Karpas-422 (cell line): ENCODE measurements at regions not wholly inside any gene's neighbourhood (a gene's known extent, or its start where the extent isn't known, plus 50 kb on each side); places are given as distances from the start of the nearest gene placed in this dataset.

Experiments
- DNase-seq: peaks from one replicate; pipeline ENCODE4 v3.0.0-alpha.2; 2015
- H2AFZ ChIP-seq: fragments of 200-600 bp; sonication (generic); 2 replicates; pipeline ENCODE4 v1.6.1; 2014; ENCODE audit warnings: antibody characterized with exemption, low read length, mixed read lengths
- H3K27ac ChIP-seq: fragments of 200-600 bp; sonication (generic); 2 replicates; pipeline ENCODE4 v1.5.1; 2014; ENCODE audit warnings: mild to moderate bottlenecking, low read length, moderate library complexity
- H3K27me3 ChIP-seq: fragments of 200-600 bp; sonication (generic); 2 replicates; pipeline ENCODE4 v1.6.1; 2014; ENCODE audit warnings: low read length, mixed read lengths
- H3K36me3 ChIP-seq: fragments of 200-600 bp; sonication (generic); 2 replicates; pipeline ENCODE4 v1.6.1; 2014; ENCODE audit warnings: low read length, mixed read lengths; ENCODE audit not compliant: insufficient read depth
- H3K4me1 ChIP-seq: fragments of 200-600 bp; sonication (generic); 2 replicates; pipeline ENCODE4 v1.6.1; 2014; ENCODE audit warnings: mild to moderate bottlenecking, low read length, mixed read lengths
- H3K4me2 ChIP-seq: fragments of 200-600 bp; sonication (generic); 2 replicates; pipeline ENCODE4 v1.6.1; 2014; ENCODE audit warnings: low read length, low read depth, mild to moderate bottlenecking; ENCODE audit not compliant: poor library complexity, severe bottlenecking
- H3K4me3 ChIP-seq: fragments of 200-600 bp; sonication (generic); 2 replicates; pipeline ENCODE4 v1.5.1; 2014; ENCODE audit warnings: mild to moderate bottlenecking, antibody characterized with exemption, low read length, mixed read lengths
- H3K79me2 ChIP-seq: fragments of 200-600 bp; sonication (generic); 2 replicates; pipeline ENCODE4 v1.6.1; 2014; ENCODE audit warnings: mild to moderate bottlenecking, low read length, mixed read lengths
- H3K9ac ChIP-seq: fragments of 200-600 bp; sonication (generic); 2 replicates; pipeline ENCODE4 v1.6.0; 2014; ENCODE audit warnings: low read length
- H3K9me2 ChIP-seq: fragments of 200-600 bp; sonication (generic), shearing (Covaris generic); replicated peaks from 2 replicates; pipeline ENCODE4 v1.6.0; 2014; ENCODE audit warnings: mild to moderate bottlenecking, low read length, moderate library complexity; ENCODE audit not compliant: insufficient read depth
- H3K9me3 ChIP-seq: fragments of 300-700, 200-600 bp; sonication (generic); 2 replicates; pipeline ENCODE4 v1.6.1; 2014; ENCODE audit warnings: low read length, mixed read lengths
- H4K20me1 ChIP-seq: fragments of 200-600 bp; sonication (generic); 2 replicates; pipeline ENCODE4 v1.6.1; 2014; ENCODE audit warnings: mild to moderate bottlenecking, antibody characterized with exemption, low read length, low read depth; ENCODE audit not compliant: insufficient read depth

DNA sequence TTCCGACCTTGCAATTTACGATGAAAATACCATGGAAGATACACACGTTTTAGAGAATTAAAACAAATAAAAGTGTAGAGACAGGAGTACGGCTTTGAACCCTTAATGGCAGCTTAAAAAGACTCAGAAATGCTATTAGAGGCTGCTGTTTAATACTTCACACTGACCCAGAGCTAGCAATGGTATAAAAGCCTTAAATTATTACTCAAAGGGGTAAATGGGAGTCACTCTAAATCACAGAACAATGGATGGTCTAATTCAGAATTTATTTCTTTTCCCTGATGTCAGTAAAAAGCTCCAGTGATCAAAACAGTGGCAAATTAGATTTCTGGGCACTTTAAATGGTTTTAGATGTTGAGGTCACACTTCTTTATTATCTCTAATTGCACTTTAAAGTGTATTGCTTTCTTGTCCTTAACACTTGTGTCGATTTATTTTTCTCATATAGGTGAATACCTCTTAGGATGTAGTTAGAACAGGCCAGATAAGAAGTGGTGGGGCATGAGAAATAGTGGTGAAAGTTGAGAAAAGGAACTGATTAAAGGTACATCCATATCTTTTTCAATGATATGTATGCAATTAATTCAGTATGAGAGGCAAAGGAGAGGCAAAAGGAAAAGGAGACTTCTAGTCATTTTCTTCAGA, 252.4 kb upstream of the ANKRD50 start:
- Histone ChIP-seq H4K20me1 (no peaks in the 10 kb centered on the region), H3K36me3 (no peaks in the 10 kb centered on the region), H3K9me2 (no peaks in the 10 kb centered on the region), H2AFZ (no peak overlapping the region), H3K9ac (no peak overlapping the region), H3K27me3 (no peaks in the 10 kb centered on the region), H3K4me3 (no peak overlapping the region), H3K27ac (no peak overlapping the region), H3K9me3 (peaks cover 27% of the 10 kb centered on the region), H3K4me2 (no peak overlapping the region), H3K4me1 (no peaks in the 10 kb centered on the region), H3K79me2 (no peaks in the 10 kb centered on the region)
- no peak for DNase-seq

DNA sequence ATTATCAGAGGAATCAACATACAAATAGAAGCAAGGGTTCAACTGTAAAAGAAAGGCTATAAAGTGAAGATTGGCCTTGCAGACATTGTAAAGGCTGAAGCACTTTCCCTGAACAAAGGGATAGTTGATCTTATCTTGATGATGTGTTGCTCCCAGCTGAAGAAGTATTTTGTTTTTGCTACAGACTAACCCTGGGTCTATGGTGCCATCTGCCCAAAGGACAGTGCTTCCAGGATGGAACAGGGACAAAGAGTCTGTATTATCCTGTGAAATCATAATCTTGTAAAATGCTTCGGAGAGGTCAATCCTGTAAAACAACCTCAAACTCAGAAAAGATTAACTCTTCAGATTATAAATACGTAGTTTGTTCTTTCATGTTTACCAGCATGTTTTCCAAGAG, 251.7 kb upstream of the ANKRD50 start:
- peaks cover 28% of the 10 kb centered on the region for H3K9me3 ChIP-seq
- H3K4me2 ChIP-seq = no peak overlapping the region
- H3K4me1 ChIP-seq = no peaks in the 10 kb centered on the region
- no peak overlapping the region for H3K9ac ChIP-seq
- no peaks in the 10 kb centered on the region for H3K36me3 ChIP-seq
- H3K27me3 ChIP-seq = no peaks in the 10 kb centered on the region
- no peak overlapping the region for H2AFZ ChIP-seq
- H4K20me1 ChIP-seq = no peaks in the 10 kb centered on the region
- no peaks in the 10 kb centered on the region for H3K79me2 ChIP-seq
- H3K4me3 ChIP-seq = no peak overlapping the region
- H3K9me2 ChIP-seq = no peaks in the 10 kb centered on the region
- DNase-seq = no peak
- no peak overlapping the region for H3K27ac ChIP-seq

DNA sequence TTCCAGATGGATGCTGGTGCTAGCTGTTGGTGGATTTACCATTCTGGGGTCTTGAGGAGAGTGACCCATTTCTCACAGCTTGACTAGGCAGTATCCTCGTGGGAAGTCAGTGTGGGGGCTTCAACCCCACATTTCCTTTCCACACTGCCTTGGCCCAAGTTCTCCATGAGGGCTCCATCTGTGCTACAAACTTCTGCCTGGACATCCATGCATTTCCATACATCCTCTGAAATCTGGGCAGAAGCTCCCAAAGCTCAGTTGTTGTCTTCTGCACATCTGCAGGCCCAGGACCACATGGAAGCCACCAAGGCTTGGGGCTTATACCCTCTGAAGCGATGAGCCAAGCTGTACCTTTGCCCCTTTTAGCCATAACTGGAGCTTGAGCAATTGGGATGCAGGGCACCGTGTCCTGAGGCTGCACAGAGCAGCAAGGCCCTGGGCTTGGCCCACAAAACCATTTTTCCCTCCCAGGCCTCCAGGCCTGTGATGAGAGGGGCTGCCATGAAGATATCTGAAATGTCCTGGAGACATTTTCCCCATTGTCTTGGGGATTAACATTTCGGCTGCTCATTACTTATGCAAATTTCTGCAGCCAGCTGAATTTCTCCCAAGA, 248.7 kb upstream of the ANKRD50 start:
- no peaks in the 10 kb centered on the region for H3K27me3 ChIP-seq
- no peak for DNase-seq
- no peaks in the 10 kb centered on the region for H4K20me1 ChIP-seq
- no peak overlapping the region for H3K27ac ChIP-seq
- no peak overlapping the region for H3K9ac ChIP-seq
- H3K79me2 ChIP-seq = no peaks in the 10 kb centered on the region
- no peak overlapping the region for H3K4me2 ChIP-seq
- no peak overlapping the region for H2AFZ ChIP-seq
- no peak overlapping the region for H3K4me3 ChIP-seq
- H3K9me2 ChIP-seq = no peaks in the 10 kb centered on the region
- peaks cover 36% of the 10 kb centered on the region for H3K9me3 ChIP-seq
- no peaks in the 10 kb centered on the region for H3K36me3 ChIP-seq
- no peaks in the 10 kb centered on the region for H3K4me1 ChIP-seq

DNA sequence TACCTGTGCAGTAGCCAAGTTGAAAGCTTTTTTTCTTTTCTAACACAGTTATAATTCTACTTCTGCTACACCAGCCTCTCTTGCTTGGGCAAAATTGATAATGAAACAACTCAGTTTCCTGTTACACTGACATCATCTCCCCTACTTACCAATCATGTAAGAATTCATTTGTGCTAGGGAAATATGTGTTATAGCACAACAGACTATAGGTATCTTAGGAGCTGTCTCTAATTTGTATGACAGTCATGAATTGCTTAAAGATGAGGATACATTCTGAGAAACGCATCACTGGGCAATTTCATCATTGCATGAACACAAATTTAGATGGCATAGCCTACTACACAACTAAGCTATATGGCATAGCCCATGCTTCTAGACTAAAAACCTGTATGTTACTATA, 246.3 kb upstream of the ANKRD50 start:
- no peaks in the 10 kb centered on the region for H3K9me2 ChIP-seq
- H3K4me2 ChIP-seq = no peak overlapping the region
- no peaks in the 10 kb centered on the region for H3K79me2 ChIP-seq
- no peak overlapping the region for H3K27ac ChIP-seq
- H3K9ac ChIP-seq = no peak overlapping the region
- no peak for DNase-seq
- peaks cover 32% of the 10 kb centered on the region for H3K9me3 ChIP-seq
- H3K4me3 ChIP-seq = no peak overlapping the region
- no peaks in the 10 kb centered on the region for H4K20me1 ChIP-seq
- H3K27me3 ChIP-seq = no peaks in the 10 kb centered on the region
- no peak overlapping the region for H2AFZ ChIP-seq
- no peaks in the 10 kb centered on the region for H3K4me1 ChIP-seq
- H3K36me3 ChIP-seq = no peaks in the 10 kb centered on the region

GRCh38 chr4:124955476-124955875, 242.9 kb upstream of the ANKRD50 start:
- no peak overlapping the region for H3K4me3 ChIP-seq
- no peaks in the 10 kb centered on the region for H4K20me1 ChIP-seq
- no peaks in the 10 kb centered on the region for H3K36me3 ChIP-seq
- no peak overlapping the region for H3K27ac ChIP-seq
- H3K9me2 ChIP-seq = no peaks in the 10 kb centered on the region
- no peak overlapping the region for H3K9ac ChIP-seq
- H3K27me3 ChIP-seq = no peaks in the 10 kb centered on the region
- no peak overlapping the region for H3K4me2 ChIP-seq
- no peak for DNase-seq
- H3K4me1 ChIP-seq = no peaks in the 10 kb centered on the region
- no peak overlapping the region for H2AFZ ChIP-seq
- H3K79me2 ChIP-seq = no peaks in the 10 kb centered on the region
- H3K9me3 ChIP-seq = peaks cover 21% of the 10 kb centered on the region

GRCh38 chr4:124954046-124954445, 241.5 kb upstream of the ANKRD50 start:
- no peak overlapping the region for H3K4me2 ChIP-seq
- no peaks in the 10 kb centered on the region for H3K9me2 ChIP-seq
- H3K4me1 ChIP-seq = no peaks in the 10 kb centered on the region
- no peak overlapping the region for H3K27ac ChIP-seq
- no peak for DNase-seq
- H3K36me3 ChIP-seq = no peaks in the 10 kb centered on the region
- no peak overlapping the region for H2AFZ ChIP-seq
- no peak overlapping the region for H3K4me3 ChIP-seq
- H4K20me1 ChIP-seq = no peaks in the 10 kb centered on the region
- H3K9ac ChIP-seq = no peak overlapping the region
- H3K9me3 ChIP-seq = peaks cover 22% of the 10 kb centered on the region
- H3K79me2 ChIP-seq = no peaks in the 10 kb centered on the region
- H3K27me3 ChIP-seq = no peaks in the 10 kb centered on the region

DNA sequence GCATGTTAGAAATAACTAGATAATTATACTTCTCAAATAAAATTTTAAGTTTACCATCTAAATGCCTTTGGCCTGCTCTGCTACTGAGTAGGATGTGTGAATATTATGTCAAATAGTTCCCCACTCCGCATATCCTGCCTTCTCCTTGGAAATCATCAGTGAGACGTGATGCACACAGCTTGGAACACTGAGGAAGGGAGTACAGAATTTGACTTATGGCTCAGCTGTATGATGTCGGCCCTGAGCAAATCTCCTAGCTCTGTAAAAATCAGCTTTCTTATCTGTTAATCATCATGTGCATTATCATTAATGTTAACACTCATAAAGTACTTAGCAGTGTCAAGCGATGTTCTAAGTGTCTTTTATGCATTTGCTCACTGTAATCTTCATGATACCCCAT, 241.0 kb upstream of the ANKRD50 start:
- Histone ChIP-seq H3K27ac (no peak overlapping the region), H3K4me3 (no peak overlapping the region), H3K9me3 (peaks cover 27% of the 10 kb centered on the region), H4K20me1 (no peaks in the 10 kb centered on the region), H3K36me3 (no peaks in the 10 kb centered on the region), H3K4me2 (no peak overlapping the region), H3K9ac (no peak overlapping the region), H3K79me2 (no peaks in the 10 kb centered on the region), H3K4me1 (no peaks in the 10 kb centered on the region), H2AFZ (no peak overlapping the region), H3K27me3 (no peaks in the 10 kb centered on the region), H3K9me2 (no peaks in the 10 kb centered on the region)
- DNase-seq = no peak

DNA sequence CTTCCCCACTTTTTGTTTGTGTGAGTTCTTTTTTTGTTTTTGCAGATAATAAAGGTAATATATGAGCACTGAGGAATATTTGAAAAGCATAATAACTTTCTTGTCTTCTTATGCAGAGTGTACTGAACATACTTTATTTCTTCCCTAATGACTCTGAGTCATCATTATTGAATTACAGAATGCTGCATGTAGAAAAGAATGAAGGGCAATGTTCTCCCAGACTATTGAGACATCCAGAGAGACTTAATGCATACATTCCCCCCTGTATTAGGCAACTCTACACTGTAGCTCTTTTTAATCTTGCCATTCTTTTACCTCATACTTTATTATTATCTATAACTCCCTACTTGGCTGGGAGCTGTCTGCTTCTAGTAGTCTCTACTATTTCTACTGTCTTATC, 240.5 kb upstream of the ANKRD50 start:
- H4K20me1 ChIP-seq = no peaks in the 10 kb centered on the region
- H3K9ac ChIP-seq = no peak overlapping the region
- no peak overlapping the region for H3K27ac ChIP-seq
- H3K9me2 ChIP-seq = no peaks in the 10 kb centered on the region
- no peak for DNase-seq
- H3K36me3 ChIP-seq = no peaks in the 10 kb centered on the region
- H2AFZ ChIP-seq = no peak overlapping the region
- no peak overlapping the region for H3K4me2 ChIP-seq
- H3K4me3 ChIP-seq = no peak overlapping the region
- peaks cover 27% of the 10 kb centered on the region for H3K9me3 ChIP-seq
- no peaks in the 10 kb centered on the region for H3K79me2 ChIP-seq
- no peaks in the 10 kb centered on the region for H3K4me1 ChIP-seq
- no peaks in the 10 kb centered on the region for H3K27me3 ChIP-seq
